ENCODE measurements at regions not wholly inside any gene's neighbourhood (a gene's known extent, or its start where the extent isn't known, plus 50 kb on each side); places are given as distances from the start of the nearest gene placed in this dataset.
"Not testable (repeated sequence)": the region's sequence is repeated elsewhere in the genome, so short reads cannot be mapped to it uniquely, and the experiment has no call there.

DNA sequence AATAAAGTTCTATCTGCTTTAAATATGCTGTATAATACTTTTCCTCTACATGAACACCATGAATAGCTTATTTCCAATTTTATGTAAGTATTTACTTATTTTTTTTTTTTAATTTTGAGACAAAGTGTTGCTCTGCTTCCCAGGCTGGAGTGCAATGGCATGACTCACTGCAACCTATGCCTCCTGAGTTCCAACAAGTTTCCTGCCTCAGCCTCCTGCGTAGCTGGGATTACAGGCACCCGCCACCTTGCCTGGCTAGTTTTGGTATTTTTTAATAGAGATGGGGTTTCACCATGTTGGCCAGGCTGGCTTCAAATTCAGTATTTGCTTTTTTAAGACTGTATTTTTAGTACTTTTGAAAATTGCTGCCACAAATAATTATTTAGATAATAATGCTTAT is 1365.9 kb downstream of the GRIK2 start:
- H3K4me3 ChIP-seq (ENCODE audit: low read depth in 2 of 2, low read length in 2 of 2) = no peak overlapping the region
- peaks cover 2% of the 10 kb centered on the region; the same call in 1 of the 2 replicates for H3K4me1 ChIP-seq (ENCODE audit: control insufficient read depth, insufficient read depth, low read length)
- intact Hi-C loops (cut with micrococcal nuclease; ENCODE audit: unreplicated experiment) (no loop called here), in situ Hi-C loops (cut with HindIII; ENCODE audit: low pct_unique_long_range_greater_than_20kb, low sequenced_read_pairs) (no loop called here)
- no peaks in the 10 kb centered on the region for H3K36me3 ChIP-seq (ENCODE audit: control insufficient read depth, insufficient read depth, low read length)
- BruUV-seq (replicated peaks) = no TSS peak
- DNase-seq (ENCODE audit: low read depth, low spot score) (no peak), ATAC-seq (no peak)
- H3K27ac ChIP-seq (ENCODE audit: low read length) = no peak overlapping the region
- no peaks in the 10 kb centered on the region for H3K27me3 ChIP-seq (ENCODE audit: control insufficient read depth, insufficient read depth, low read length)
- TF ChIP-seq, protein P1, sequence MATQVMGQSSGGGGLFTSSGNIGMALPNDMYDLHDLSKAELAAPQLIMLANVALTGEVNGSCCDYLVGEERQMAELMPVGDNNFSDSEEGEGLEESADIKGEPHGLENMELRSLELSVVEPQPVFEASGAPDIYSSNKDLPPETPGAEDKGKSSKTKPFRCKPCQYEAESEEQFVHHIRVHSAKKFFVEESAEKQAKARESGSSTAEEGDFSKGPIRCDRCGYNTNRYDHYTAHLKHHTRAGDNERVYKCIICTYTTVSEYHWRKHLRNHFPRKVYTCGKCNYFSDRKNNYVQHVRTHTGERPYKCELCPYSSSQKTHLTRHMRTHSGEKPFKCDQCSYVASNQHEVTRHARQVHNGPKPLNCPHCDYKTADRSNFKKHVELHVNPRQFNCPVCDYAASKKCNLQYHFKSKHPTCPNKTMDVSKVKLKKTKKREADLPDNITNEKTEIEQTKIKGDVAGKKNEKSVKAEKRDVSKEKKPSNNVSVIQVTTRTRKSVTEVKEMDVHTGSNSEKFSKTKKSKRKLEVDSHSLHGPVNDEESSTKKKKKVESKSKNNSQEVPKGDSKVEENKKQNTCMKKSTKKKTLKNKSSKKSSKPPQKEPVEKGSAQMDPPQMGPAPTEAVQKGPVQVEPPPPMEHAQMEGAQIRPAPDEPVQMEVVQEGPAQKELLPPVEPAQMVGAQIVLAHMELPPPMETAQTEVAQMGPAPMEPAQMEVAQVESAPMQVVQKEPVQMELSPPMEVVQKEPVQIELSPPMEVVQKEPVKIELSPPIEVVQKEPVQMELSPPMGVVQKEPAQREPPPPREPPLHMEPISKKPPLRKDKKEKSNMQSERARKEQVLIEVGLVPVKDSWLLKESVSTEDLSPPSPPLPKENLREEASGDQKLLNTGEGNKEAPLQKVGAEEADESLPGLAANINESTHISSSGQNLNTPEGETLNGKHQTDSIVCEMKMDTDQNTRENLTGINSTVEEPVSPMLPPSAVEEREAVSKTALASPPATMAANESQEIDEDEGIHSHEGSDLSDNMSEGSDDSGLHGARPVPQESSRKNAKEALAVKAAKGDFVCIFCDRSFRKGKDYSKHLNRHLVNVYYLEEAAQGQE (IDR thresholded peaks at IDR 0.05; ENCODE audit: insufficient read depth in 1 of 2, low read depth in 2 of 2, low read length in 1 of 2) = no peak
- TF ChIP-seq SIN3A (IDR thresholded peaks at IDR 0.05; ENCODE audit: borderline replicate concordance, insufficient read depth, low read depth, low read length) (no peak), POLR2AphosphoS5 (IDR thresholded peaks at IDR 0.05; ENCODE audit: low read depth, low read length) (no peak), TCF7L2 (IDR thresholded peaks at IDR 0.05; ENCODE audit: low read depth, low read length) (no peak)
- TF ChIP-seq, protein P2, sequence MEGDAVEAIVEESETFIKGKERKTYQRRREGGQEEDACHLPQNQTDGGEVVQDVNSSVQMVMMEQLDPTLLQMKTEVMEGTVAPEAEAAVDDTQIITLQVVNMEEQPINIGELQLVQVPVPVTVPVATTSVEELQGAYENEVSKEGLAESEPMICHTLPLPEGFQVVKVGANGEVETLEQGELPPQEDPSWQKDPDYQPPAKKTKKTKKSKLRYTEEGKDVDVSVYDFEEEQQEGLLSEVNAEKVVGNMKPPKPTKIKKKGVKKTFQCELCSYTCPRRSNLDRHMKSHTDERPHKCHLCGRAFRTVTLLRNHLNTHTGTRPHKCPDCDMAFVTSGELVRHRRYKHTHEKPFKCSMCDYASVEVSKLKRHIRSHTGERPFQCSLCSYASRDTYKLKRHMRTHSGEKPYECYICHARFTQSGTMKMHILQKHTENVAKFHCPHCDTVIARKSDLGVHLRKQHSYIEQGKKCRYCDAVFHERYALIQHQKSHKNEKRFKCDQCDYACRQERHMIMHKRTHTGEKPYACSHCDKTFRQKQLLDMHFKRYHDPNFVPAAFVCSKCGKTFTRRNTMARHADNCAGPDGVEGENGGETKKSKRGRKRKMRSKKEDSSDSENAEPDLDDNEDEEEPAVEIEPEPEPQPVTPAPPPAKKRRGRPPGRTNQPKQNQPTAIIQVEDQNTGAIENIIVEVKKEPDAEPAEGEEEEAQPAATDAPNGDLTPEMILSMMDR (IDR thresholded peaks at IDR 0.05) = no peak
- no peaks in the 10 kb centered on the region for H3K9me3 ChIP-seq (ENCODE audit: control insufficient read depth, insufficient read depth, low read depth, low read length)
- ChIA-PET POLR2A (no interaction called here), CTCF (interaction anchor here (0.6 kb wide), 1 partner anchor 153 kb away, joined by 3 read pairs; no protein-coding TSS in a partner anchor)

DNA sequence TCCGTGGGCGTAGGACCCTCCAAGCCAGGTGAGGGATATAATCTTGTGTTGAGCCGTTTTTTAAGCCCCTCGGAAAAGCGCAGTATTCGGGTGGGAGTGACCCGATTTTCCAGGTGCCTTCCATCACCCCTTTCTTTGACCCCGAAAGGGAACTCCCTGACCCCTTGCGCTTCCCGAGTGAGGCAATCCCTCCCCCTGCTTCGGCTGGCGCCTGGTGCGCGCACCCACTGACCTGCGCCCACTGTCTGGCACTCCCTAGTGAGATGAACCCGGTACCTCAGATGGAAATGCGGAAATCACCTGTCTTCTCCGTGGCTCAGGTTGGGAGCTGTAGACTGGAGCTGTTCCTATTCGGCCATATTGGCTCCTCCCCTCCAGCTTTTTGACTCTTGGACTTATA is 1365.0 kb downstream of the GRIK2 start:
- H3K4me1 ChIP-seq (ENCODE audit: control insufficient read depth, insufficient read depth, low read length); H3K27ac ChIP-seq (ENCODE audit: low read length); H3K9me3 ChIP-seq (ENCODE audit: control insufficient read depth, insufficient read depth, low read depth, low read length); ATAC-seq; intact Hi-C loops (cut with micrococcal nuclease; ENCODE audit: unreplicated experiment); CTCF ChIA-PET; BruUV-seq (replicated peaks); H3K27me3 ChIP-seq (ENCODE audit: control insufficient read depth, insufficient read depth, low read length); H3K4me3 ChIP-seq (ENCODE audit: low read depth in 2 of 2, low read length in 2 of 2); POLR2A ChIA-PET; H3K36me3 ChIP-seq (ENCODE audit: control insufficient read depth, insufficient read depth, low read length); DNase-seq (ENCODE audit: low read depth, low spot score); in situ Hi-C loops (cut with HindIII; ENCODE audit: low pct_unique_long_range_greater_than_20kb, low sequenced_read_pairs): not testable (repeated sequence)

DNA sequence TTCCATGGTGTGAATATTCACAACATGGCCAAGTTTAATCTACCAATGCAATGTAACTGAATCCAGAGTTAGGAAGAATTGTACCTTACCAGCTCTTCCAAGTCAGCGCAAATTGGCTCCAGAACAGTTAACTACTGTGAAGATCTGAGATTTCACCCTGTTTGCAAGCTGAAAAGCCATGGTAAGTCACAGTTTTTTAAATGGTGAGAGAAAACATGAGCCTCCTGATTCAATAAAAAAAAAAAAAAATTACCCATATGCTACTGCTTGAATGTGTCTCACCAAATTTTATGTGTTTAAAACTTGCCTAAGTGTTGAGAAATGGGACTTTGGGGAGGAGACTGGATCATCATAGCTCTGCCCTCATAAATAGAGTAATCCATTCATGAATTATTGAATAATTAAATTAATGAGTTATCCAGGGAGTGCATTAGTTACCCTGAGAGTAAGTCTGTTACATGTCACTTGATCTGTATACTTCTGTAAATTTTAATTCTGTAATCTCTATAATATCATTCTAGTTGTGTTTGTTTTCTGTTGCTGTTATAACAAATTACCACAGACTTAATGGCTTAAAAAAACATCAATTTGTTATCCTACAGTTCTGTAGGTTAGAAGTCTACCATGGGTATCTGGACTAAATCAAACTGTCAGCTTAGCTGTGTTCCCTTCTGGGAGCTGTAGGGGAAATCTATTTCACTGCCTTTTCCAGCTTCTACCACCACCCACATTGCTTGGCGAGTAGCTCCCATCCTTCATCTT is 1355.9 kb downstream of the GRIK2 start:
- no TSS peak for BruUV-seq (replicated peaks)
- DNase-seq (ENCODE audit: low read depth, low spot score) = no peak
- Histone ChIP-seq H3K27me3 (ENCODE audit: control insufficient read depth, insufficient read depth, low read length) (no peaks in the 10 kb centered on the region), H3K36me3 (ENCODE audit: control insufficient read depth, insufficient read depth, low read length) (no peaks in the 10 kb centered on the region), H3K27ac (ENCODE audit: low read length) (no peak overlapping the region), H3K4me3 (ENCODE audit: low read depth in 2 of 2, low read length in 2 of 2) (no peak overlapping the region), H3K9me3 (ENCODE audit: control insufficient read depth, insufficient read depth, low read depth, low read length) (no peaks in the 10 kb centered on the region), H3K4me1 (ENCODE audit: control insufficient read depth, insufficient read depth, low read length) (no peaks in the 10 kb centered on the region)
- intact Hi-C loops (cut with micrococcal nuclease; ENCODE audit: unreplicated experiment) = no loop called here
- ATAC-seq = no peak
- TF ChIP-seq, protein P2 (IDR thresholded peaks at IDR 0.05) = no peak
- TF ChIP-seq, protein P1 (IDR thresholded peaks at IDR 0.05; ENCODE audit: insufficient read depth in 1 of 2, low read depth in 2 of 2, low read length in 1 of 2) = no peak
- no peak for TF ChIP-seq TCF7L2 (IDR thresholded peaks at IDR 0.05; ENCODE audit: low read depth, low read length)
- ChIA-PET POLR2A (no interaction called here), CTCF (no interaction called here)
- in situ Hi-C loops (cut with HindIII; ENCODE audit: low pct_unique_long_range_greater_than_20kb, low sequenced_read_pairs) = no loop called here

Data from Panc1 (cell line).